NCI-H1105 (cell line): ENCODE measurements at regions not wholly inside any gene's neighbourhood (a gene's known extent, or its start where the extent isn't known, plus 50 kb on each side); places are given as distances from the start of the nearest gene placed in this dataset.

Experiments
- DNase-seq: peaks from one replicate; lab custom pipeline; 2025; lab: John Stamatoyannopoulos, UW

DNA sequence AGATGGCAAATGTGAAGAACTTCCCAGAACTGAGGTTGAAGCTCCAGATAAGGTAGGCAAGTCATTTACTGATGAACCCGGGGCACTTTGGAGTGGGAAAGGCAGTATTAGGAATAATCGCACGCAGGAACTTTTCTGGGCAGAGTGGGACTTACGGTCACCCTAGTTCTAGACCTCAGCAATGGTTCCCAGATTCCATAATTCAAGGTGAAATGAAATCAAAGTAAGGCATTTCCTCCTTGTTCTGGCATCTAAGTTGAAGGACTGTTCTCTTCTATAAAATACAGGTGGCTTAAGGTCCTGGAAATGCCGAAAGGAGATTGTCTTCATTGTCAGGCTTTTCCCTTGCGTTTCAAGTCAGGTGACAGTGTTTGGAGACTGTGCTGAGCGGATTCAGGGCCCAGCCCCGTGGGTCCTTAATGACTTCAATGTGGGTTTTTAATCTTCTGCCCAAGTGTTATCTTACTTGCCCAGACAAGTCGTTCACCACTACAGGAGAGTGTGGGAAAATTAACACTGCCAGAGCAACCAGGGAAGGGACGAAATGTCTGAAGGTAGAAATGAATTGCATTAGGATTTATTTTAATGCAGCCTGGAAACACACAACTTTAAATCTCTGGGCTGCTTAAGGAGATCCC, 52.1 kb upstream of the STOX2 start:
- DNase-seq: no peak

DNA sequence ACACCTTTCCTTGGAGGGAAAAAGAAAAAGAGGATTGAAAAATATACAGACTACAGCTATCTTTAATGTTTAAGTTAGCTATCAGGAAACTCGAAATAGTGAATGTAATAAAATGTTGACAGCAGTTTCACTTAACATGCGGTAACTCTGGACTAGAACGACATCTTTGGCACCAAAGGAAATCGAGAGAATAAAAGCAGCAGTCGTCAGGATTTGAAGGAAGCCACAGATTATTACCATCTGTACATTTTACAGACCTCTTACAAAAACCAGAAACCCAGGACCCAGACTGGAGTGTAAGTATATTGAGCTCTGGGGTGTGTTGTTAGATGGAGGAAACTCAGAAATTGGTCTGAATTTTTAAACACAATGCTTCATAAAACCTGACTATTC, 51.6 kb upstream of the STOX2 start:
- no peak for DNase-seq
